ENCODE measurements at regions not wholly inside any gene's neighbourhood (a gene's known extent, or its start where the extent isn't known, plus 50 kb on each side); places are given as distances from the start of the nearest gene placed in this dataset.
A peak's percentile ranks its signal among the peaks of the same experiment; 100 is the strongest.

GRCh38 chr3:19030522-19030839 is 117.8 kb upstream of the KCNH8 start:
- no peaks in the 10 kb centered on the region for H3K36me3 ChIP-seq (ENCODE audit: control insufficient read depth, insufficient read depth, low read length)

GRCh38 chr3:19029837-19030521 is 118.3 kb upstream of the KCNH8 start:
- Histone ChIP-seq H3K4me3 (ENCODE audit: low read depth, low read length) (no peak overlapping the region), H3K9me3 (ENCODE audit: control insufficient read depth, insufficient read depth, low read depth, low read length) (peaks cover 6% of the 10 kb centered on the region; the same call in 1 of the 2 replicates), H3K36me3 (ENCODE audit: control insufficient read depth, insufficient read depth, low read length) (no peaks in the 10 kb centered on the region), H3K27me3 (ENCODE audit: control insufficient read depth, insufficient read depth, low read length) (no peaks in the 10 kb centered on the region), H3K27ac (ENCODE audit: low read depth, low read length) (no peak overlapping the region), H3K9ac (ENCODE audit: low read length) (no peak overlapping the region), H3K4me1 (ENCODE audit: control insufficient read depth, insufficient read depth, low read length) (no peaks in the 10 kb centered on the region)

More at GRCh38 chr3:19030522-19030839, 117.8 kb upstream of the KCNH8 start:
- Histone ChIP-seq H3K4me1 (ENCODE audit: control insufficient read depth, insufficient read depth, low read length) (no peaks in the 10 kb centered on the region), H3K9me3 (ENCODE audit: control insufficient read depth, insufficient read depth, low read depth, low read length) (peaks cover 6% of the 10 kb centered on the region; the same call in 1 of the 2 replicates), H3K4me3 (ENCODE audit: low read depth, low read length) (no peak overlapping the region), H3K9ac (ENCODE audit: low read length) (no peak overlapping the region), H3K27ac (ENCODE audit: low read depth, low read length) (no peak overlapping the region), H3K27me3 (ENCODE audit: control insufficient read depth, insufficient read depth, low read length) (no peaks in the 10 kb centered on the region)

- Histone ChIP-seq H3K9me3 (ENCODE audit: control insufficient read depth, insufficient read depth, low read depth, low read length) (no peaks in the 10 kb centered on the region), H3K27me3 (ENCODE audit: control insufficient read depth, insufficient read depth, low read length) (no peaks in the 10 kb centered on the region), H3K4me3 (ENCODE audit: low read depth, low read length) (no peak overlapping the region), H3K27ac (ENCODE audit: low read depth, low read length) (no peak overlapping the region), H3K36me3 (ENCODE audit: control insufficient read depth, insufficient read depth, low read length) (no peaks in the 10 kb centered on the region), H3K9ac (ENCODE audit: low read length) (no peak overlapping the region), H3K4me1 (ENCODE audit: control insufficient read depth, insufficient read depth, low read length) (no peaks in the 10 kb centered on the region)
Measured at GRCh38 chr3:19025441-19025840, 122.9 kb upstream of the KCNH8 start.

GRCh38 chr3:19022546-19022945 is 125.8 kb upstream of the KCNH8 start:
- Histone ChIP-seq H3K27me3 (ENCODE audit: control insufficient read depth, insufficient read depth, low read length) (no peaks in the 10 kb centered on the region), H3K9ac (ENCODE audit: low read length) (no peak overlapping the region)

GRCh38 chr3:19016851-19017250 is 131.5 kb upstream of the KCNH8 start:
- Histone ChIP-seq H3K4me3 (ENCODE audit: low read depth, low read length) (no peak overlapping the region), H3K9me3 (ENCODE audit: control insufficient read depth, insufficient read depth, low read depth, low read length) (no peaks in the 10 kb centered on the region), H3K36me3 (ENCODE audit: control insufficient read depth, insufficient read depth, low read length) (no peaks in the 10 kb centered on the region), H3K27ac (ENCODE audit: low read depth, low read length) (no peak overlapping the region), H3K9ac (ENCODE audit: low read length) (no peak overlapping the region), H3K4me1 (ENCODE audit: control insufficient read depth, insufficient read depth, low read length) (peaks cover 11% of the 10 kb centered on the region), H3K27me3 (ENCODE audit: control insufficient read depth, insufficient read depth, low read length) (no peaks in the 10 kb centered on the region)

More at GRCh38 chr3:19022546-19022945, 125.8 kb upstream of the KCNH8 start:
- Histone ChIP-seq H3K4me1 (ENCODE audit: control insufficient read depth, insufficient read depth, low read length) (no peaks in the 10 kb centered on the region), H3K27ac (ENCODE audit: low read depth, low read length) (no peak overlapping the region), H3K9me3 (ENCODE audit: control insufficient read depth, insufficient read depth, low read depth, low read length) (no peaks in the 10 kb centered on the region), H3K4me3 (ENCODE audit: low read depth, low read length) (no peak overlapping the region), H3K36me3 (ENCODE audit: control insufficient read depth, insufficient read depth, low read length) (no peaks in the 10 kb centered on the region)

- Histone ChIP-seq H3K9ac (ENCODE audit: low read length) (no peak overlapping the region), H3K27me3 (ENCODE audit: control insufficient read depth, insufficient read depth, low read length) (no peaks in the 10 kb centered on the region), H3K36me3 (ENCODE audit: control insufficient read depth, insufficient read depth, low read length) (no peaks in the 10 kb centered on the region), H3K4me1 (ENCODE audit: control insufficient read depth, insufficient read depth, low read length) (peaks cover 11% of the 10 kb centered on the region), H3K27ac (ENCODE audit: low read depth, low read length) (peak overlapping the region; percentile 54; the same call in 1 of the 2 replicates), H3K9me3 (ENCODE audit: control insufficient read depth, insufficient read depth, low read depth, low read length) (no peaks in the 10 kb centered on the region), H3K4me3 (ENCODE audit: low read depth, low read length) (no peak overlapping the region)
Measured at GRCh38 chr3:19013879-19014278, 134.4 kb upstream of the KCNH8 start.

GRCh38 chr3:19012846-19013245 is 135.5 kb upstream of the KCNH8 start:
- Histone ChIP-seq H3K36me3 (ENCODE audit: control insufficient read depth, insufficient read depth, low read length) (no peaks in the 10 kb centered on the region), H3K27ac (ENCODE audit: low read depth, low read length) (no peak overlapping the region), H3K27me3 (ENCODE audit: control insufficient read depth, insufficient read depth, low read length) (no peaks in the 10 kb centered on the region), H3K4me3 (ENCODE audit: low read depth, low read length) (no peak overlapping the region), H3K9me3 (ENCODE audit: control insufficient read depth, insufficient read depth, low read depth, low read length) (no peaks in the 10 kb centered on the region), H3K9ac (ENCODE audit: low read length) (no peak overlapping the region), H3K4me1 (ENCODE audit: control insufficient read depth, insufficient read depth, low read length) (peaks cover 11% of the 10 kb centered on the region)

GRCh38 chr3:19002606-19003005 is 145.7 kb upstream of the KCNH8 start:
- Histone ChIP-seq H3K27me3 (ENCODE audit: control insufficient read depth, insufficient read depth, low read length) (no peaks in the 10 kb centered on the region), H3K4me3 (ENCODE audit: low read depth, low read length) (no peak overlapping the region), H3K36me3 (ENCODE audit: control insufficient read depth, insufficient read depth, low read length) (no peaks in the 10 kb centered on the region), H3K9me3 (ENCODE audit: control insufficient read depth, insufficient read depth, low read depth, low read length) (no peaks in the 10 kb centered on the region), H3K9ac (ENCODE audit: low read length) (no peak overlapping the region), H3K27ac (ENCODE audit: low read depth, low read length) (no peak overlapping the region), H3K4me1 (ENCODE audit: control insufficient read depth, insufficient read depth, low read length) (no peaks in the 10 kb centered on the region; the same call in 1 of the 2 replicates)

- Histone ChIP-seq H3K27me3 (ENCODE audit: control insufficient read depth, insufficient read depth, low read length) (no peaks in the 10 kb centered on the region), H3K27ac (ENCODE audit: low read depth, low read length) (no peak overlapping the region), H3K4me1 (ENCODE audit: control insufficient read depth, insufficient read depth, low read length) (peaks cover 1% of the 10 kb centered on the region; the same call in 1 of the 2 replicates), H3K4me3 (ENCODE audit: low read depth, low read length) (no peak overlapping the region), H3K9ac (ENCODE audit: low read length) (no peak overlapping the region), H3K9me3 (ENCODE audit: control insufficient read depth, insufficient read depth, low read depth, low read length) (peaks cover 21% of the 10 kb centered on the region), H3K36me3 (ENCODE audit: control insufficient read depth, insufficient read depth, low read length) (0 out of 2 replicates have a peak, but pooled peaks cover 7% of the 10 kb centered on the region)
Measured at GRCh38 chr3:18998069-18998468, 150.2 kb upstream of the KCNH8 start.

GRCh38 chr3:18992709-18993108 is 155.6 kb upstream of the KCNH8 start:
- Histone ChIP-seq H3K36me3 (ENCODE audit: control insufficient read depth, insufficient read depth, low read length) (0 out of 2 replicates have a peak, but pooled peaks cover 7% of the 10 kb centered on the region), H3K4me1 (ENCODE audit: control insufficient read depth, insufficient read depth, low read length) (peaks cover 30% of the 10 kb centered on the region), H3K27me3 (ENCODE audit: control insufficient read depth, insufficient read depth, low read length) (no peaks in the 10 kb centered on the region), H3K9ac (ENCODE audit: low read length) (no peak overlapping the region), H3K4me3 (ENCODE audit: low read depth, low read length) (no peak overlapping the region), H3K27ac (ENCODE audit: low read depth, low read length) (peak overlapping the region; percentile 67; the same call in 1 of the 2 replicates), H3K9me3 (ENCODE audit: control insufficient read depth, insufficient read depth, low read depth, low read length) (peaks cover 21% of the 10 kb centered on the region)

- no peaks in the 10 kb centered on the region for H3K27me3 ChIP-seq (ENCODE audit: control insufficient read depth, insufficient read depth, low read length)
- H3K27ac ChIP-seq (ENCODE audit: low read depth, low read length) = no peak overlapping the region
- H3K4me1 ChIP-seq (ENCODE audit: control insufficient read depth, insufficient read depth, low read length) = peaks cover 44% of the 10 kb centered on the region
Measured at GRCh38 chr3:18989237-18989795, 159.0 kb upstream of the KCNH8 start.

More at GRCh38 chr3:18989237-18989795, 159.0 kb upstream of the KCNH8 start:
- H3K9ac ChIP-seq (ENCODE audit: low read length) = no peak overlapping the region
- H3K9me3 ChIP-seq (ENCODE audit: control insufficient read depth, insufficient read depth, low read depth, low read length) = peaks cover under 1% of the 10 kb centered on the region; the same call in 1 of the 2 replicates
- H3K36me3 ChIP-seq (ENCODE audit: control insufficient read depth, insufficient read depth, low read length) = no peaks in the 10 kb centered on the region
- no peak overlapping the region for H3K4me3 ChIP-seq (ENCODE audit: low read depth, low read length)

Measured in HUES6 (cell line).